Smooth muscle cell (in vitro differentiated cells): ENCODE measurements at regions not wholly inside any gene's neighbourhood (a gene's known extent, or its start where the extent isn't known, plus 50 kb on each side); places are given as distances from the start of the nearest gene placed in this dataset.

ENCODE experiments used
- DNase-seq: peaks from one replicate; lab custom pipeline; 2025; ENCODE audit not compliant: unreplicated experiment; lab: John Stamatoyannopoulos, UW
- H2AFZ ChIP-seq: fragments of 200-600 bp; sonication (generic); 2 replicates; pipeline ENCODE4 v1.6.0; 2016; ENCODE audit warnings: antibody characterized with exemption, low read depth, mild to moderate bottlenecking
- H3F3A ChIP-seq: fragments of 200-600 bp; sonication (generic); 2 replicates; pipeline ENCODE4 v1.6.0; 2017; ENCODE audit warnings: antibody characterized with exemption, low read depth
- H3K27ac ChIP-seq: fragments of 200-600 bp; sonication (generic); 2 replicates; pipeline ENCODE4 v1.5.1; 2016; ENCODE audit warnings: low read depth, mild to moderate bottlenecking
- H3K27me3 ChIP-seq: fragments of 200-600 bp; sonication (generic); 2 replicates; pipeline ENCODE4 v1.6.1; 2016; ENCODE audit warnings: low read depth, mild to moderate bottlenecking
- H3K36me3 ChIP-seq: fragments of 200-600 bp; sonication (generic); 2 replicates; pipeline ENCODE4 v1.5.1; 2016; ENCODE audit warnings: low read depth
- H3K4me1 ChIP-seq: fragments of 200-600 bp; sonication (generic); 2 replicates; pipeline ENCODE4 v1.5.1; 2016; ENCODE audit warnings: low read depth
- H3K4me2 ChIP-seq: fragments of 200-600 bp; sonication (generic); 2 replicates; pipeline ENCODE4 v1.6.0; 2016; ENCODE audit warnings: mild to moderate bottlenecking
- H3K4me3 ChIP-seq: fragments of 200-600 bp; sonication (generic); 2 replicates; pipeline ENCODE4 v1.5.1; 2016; ENCODE audit warnings: mild to moderate bottlenecking
- H3K79me2 ChIP-seq: fragments of 200-600 bp; sonication (generic); 2 replicates; pipeline ENCODE4 v1.6.0; 2016; ENCODE audit warnings: low read depth, mild to moderate bottlenecking
- H3K9ac ChIP-seq: fragments of 200-600 bp; sonication (generic); 2 replicates; pipeline ENCODE4 v1.6.0; 2016; ENCODE audit warnings: low read depth
- H3K9me3 ChIP-seq: fragments of 200-600 bp; sonication (generic); replicated peaks from 2 replicates; pipeline ENCODE4 v1.5.1; 2016; ENCODE audit warnings: low read depth
- H4K20me1 ChIP-seq: fragments of 200-600 bp; sonication (generic); 2 replicates; pipeline ENCODE4 v1.6.0; 2016; ENCODE audit warnings: low read depth
- WGBS: methylation state at CpG from one replicate; pipeline ENCODE4 v1.1.7; 2016; ENCODE audit warnings: low lambda C conversion rate; 5-methylcytosine and 5-hydroxymethylcytosine counted together
- TF ChIP-seq, protein P1 (sequence below): fragments of 200-600 bp; sonication (generic); IDR thresholded peaks from 2 replicates; pipeline ENCODE4 v1.5.1; 2017; ENCODE audit warnings: borderline replicate concordance, mild to moderate bottlenecking, antibody characterized with exemption; ENCODE audit not compliant: insufficient read depth, poor library complexity, severe bottlenecking

DNA sequence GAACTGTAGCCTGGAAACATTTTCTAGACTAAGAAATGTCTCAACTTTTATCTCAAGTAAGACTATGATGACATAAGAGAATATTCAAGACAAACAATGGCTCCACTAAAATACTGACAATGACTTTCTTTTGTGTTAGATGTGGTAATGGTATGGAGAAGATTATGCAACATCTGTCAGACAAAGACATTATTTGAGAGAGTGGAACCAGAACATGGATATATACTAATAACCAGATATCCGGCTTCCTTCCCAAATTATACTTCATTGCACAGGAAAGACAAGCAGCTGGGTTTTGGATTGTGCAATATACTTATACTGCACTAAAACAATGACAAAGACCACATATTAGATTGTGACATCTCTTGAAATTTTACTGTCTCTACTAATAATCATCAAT lies 290.8 kb upstream of the GIMD1 start:
- H3K9ac ChIP-seq, result no peak overlapping the region
- H3K4me1 ChIP-seq, result no peaks in the 10 kb centered on the region
- no peak overlapping the region for H3K4me3 ChIP-seq
- DNase-seq, result no peak
- H3K36me3 ChIP-seq, result no peaks in the 10 kb centered on the region
- no peak overlapping the region for H3K27ac ChIP-seq
- H2AFZ ChIP-seq, result no peak overlapping the region
- H3K9me3 ChIP-seq, result no peaks in the 10 kb centered on the region
- WGBS, result 79% methylated on average over 1 of the region's 1 CpG
- H3K79me2 ChIP-seq, result no peaks in the 10 kb centered on the region
- TF ChIP-seq, protein P1, sequence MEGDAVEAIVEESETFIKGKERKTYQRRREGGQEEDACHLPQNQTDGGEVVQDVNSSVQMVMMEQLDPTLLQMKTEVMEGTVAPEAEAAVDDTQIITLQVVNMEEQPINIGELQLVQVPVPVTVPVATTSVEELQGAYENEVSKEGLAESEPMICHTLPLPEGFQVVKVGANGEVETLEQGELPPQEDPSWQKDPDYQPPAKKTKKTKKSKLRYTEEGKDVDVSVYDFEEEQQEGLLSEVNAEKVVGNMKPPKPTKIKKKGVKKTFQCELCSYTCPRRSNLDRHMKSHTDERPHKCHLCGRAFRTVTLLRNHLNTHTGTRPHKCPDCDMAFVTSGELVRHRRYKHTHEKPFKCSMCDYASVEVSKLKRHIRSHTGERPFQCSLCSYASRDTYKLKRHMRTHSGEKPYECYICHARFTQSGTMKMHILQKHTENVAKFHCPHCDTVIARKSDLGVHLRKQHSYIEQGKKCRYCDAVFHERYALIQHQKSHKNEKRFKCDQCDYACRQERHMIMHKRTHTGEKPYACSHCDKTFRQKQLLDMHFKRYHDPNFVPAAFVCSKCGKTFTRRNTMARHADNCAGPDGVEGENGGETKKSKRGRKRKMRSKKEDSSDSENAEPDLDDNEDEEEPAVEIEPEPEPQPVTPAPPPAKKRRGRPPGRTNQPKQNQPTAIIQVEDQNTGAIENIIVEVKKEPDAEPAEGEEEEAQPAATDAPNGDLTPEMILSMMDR, result no peak
- H3F3A ChIP-seq, result no peaks in the 10 kb centered on the region
- no peaks in the 10 kb centered on the region for H4K20me1 ChIP-seq
- no peak overlapping the region for H3K4me2 ChIP-seq
- no peaks in the 10 kb centered on the region for H3K27me3 ChIP-seq

DNA sequence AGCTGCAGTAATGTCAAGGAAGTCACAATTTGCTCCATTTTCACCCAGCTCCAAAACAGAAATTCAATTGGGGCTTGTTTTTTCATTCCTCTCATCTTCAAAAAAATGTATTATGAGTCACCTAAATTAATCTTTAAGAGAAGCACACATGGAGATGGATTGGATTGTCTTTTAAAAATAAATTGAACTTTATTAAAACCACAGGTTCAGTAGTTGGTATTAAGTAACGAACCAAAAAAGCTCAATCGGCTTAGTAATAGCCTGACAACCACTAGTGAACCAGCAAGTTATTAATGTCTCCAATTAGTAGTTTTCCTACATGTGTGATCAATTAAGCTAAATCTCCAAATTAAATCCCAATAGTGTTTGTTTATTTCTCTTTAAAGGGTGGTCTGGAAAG lies 283.5 kb upstream of the GIMD1 start:
- WGBS, result 54% methylated on average over 2 of the region's 2 CpGs
- H3K27ac ChIP-seq, result no peak overlapping the region
- H3K27me3 ChIP-seq, result no peaks in the 10 kb centered on the region
- H3K79me2 ChIP-seq, result no peaks in the 10 kb centered on the region
- TF ChIP-seq, protein P1, result no peak
- no peak overlapping the region for H3K9ac ChIP-seq
- no peaks in the 10 kb centered on the region for H3F3A ChIP-seq
- no peaks in the 10 kb centered on the region for H3K4me1 ChIP-seq
- H2AFZ ChIP-seq, result no peak overlapping the region
- no peak overlapping the region for H3K4me3 ChIP-seq
- H3K36me3 ChIP-seq, result no peaks in the 10 kb centered on the region
- H4K20me1 ChIP-seq, result no peaks in the 10 kb centered on the region
- H3K4me2 ChIP-seq, result no peak overlapping the region
- H3K9me3 ChIP-seq, result no peaks in the 10 kb centered on the region
- no peak for DNase-seq

GRCh38 chr4:106650701-106651100 lies 282.1 kb upstream of the GIMD1 start:
- peak overlapping the region; percentile 23 for H3K27ac ChIP-seq
- H3K79me2 ChIP-seq, result no peaks in the 10 kb centered on the region
- no peaks in the 10 kb centered on the region for H3F3A ChIP-seq
- H3K9ac ChIP-seq, result no peak overlapping the region
- TF ChIP-seq, protein P1, result no peak
- H3K4me1 ChIP-seq, result no peaks in the 10 kb centered on the region
- H3K9me3 ChIP-seq, result no peaks in the 10 kb centered on the region
- no peak overlapping the region for H3K4me2 ChIP-seq
- no peak for DNase-seq
- no peak overlapping the region for H2AFZ ChIP-seq
- no peaks in the 10 kb centered on the region for H3K27me3 ChIP-seq
- no peaks in the 10 kb centered on the region for H4K20me1 ChIP-seq
- no peak overlapping the region for H3K4me3 ChIP-seq
- H3K36me3 ChIP-seq, result no peaks in the 10 kb centered on the region
- WGBS, result 26% methylated on average over 1 of the region's 1 CpG

GRCh38 chr4:106647451-106647850 lies 278.9 kb upstream of the GIMD1 start:
- Histone ChIP-seq H3F3A (no peaks in the 10 kb centered on the region), H3K4me2 (no peak overlapping the region), H4K20me1 (no peaks in the 10 kb centered on the region), H3K27me3 (no peaks in the 10 kb centered on the region), H3K4me1 (no peaks in the 10 kb centered on the region), H3K4me3 (no peak overlapping the region), H3K79me2 (no peaks in the 10 kb centered on the region), H3K36me3 (no peaks in the 10 kb centered on the region), H3K9me3 (no peaks in the 10 kb centered on the region), H2AFZ (no peak overlapping the region), H3K9ac (no peak overlapping the region), H3K27ac (no peak overlapping the region)
- DNase-seq, result no peak
- TF ChIP-seq, protein P1, result no peak
